ENCODE measurements at regions not wholly inside any gene's neighbourhood (a gene's known extent, or its start where the extent isn't known, plus 50 kb on each side); places are given as distances from the start of the nearest gene placed in this dataset.

DNA sequence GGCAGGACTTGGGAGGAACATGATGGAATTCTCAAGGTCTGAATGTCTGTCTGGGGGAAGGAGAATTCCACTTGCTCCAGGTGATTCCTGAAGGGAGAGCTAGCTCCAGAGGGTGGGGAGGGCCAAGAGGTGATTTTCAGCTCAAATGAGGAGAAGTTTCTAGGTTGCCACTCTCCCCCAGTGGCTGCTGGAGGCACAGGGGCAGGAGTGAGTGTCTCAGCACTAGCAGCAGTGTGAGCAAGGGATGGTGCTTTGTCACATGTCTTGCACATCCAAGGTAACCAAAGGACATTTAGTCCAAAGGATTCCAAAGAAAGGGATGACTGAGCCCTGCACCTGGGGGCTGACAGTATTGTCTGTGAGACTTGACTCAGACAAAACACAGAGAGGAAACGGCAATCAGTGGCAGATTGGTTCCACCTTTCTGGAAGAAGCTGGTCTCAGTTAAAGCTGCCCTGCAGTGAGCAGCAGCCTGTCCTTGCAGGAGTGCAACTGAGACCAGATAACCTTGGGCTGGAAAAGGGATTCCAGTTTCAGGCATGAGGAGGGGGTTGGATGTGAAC lies 51.2 kb upstream of the PCBD1 start:
- POLR2A ChIA-PET = no interaction called here
- Mint-ChIP-seq H3K36me3 (no peaks in the 10 kb centered on the region), H3K4me3 (no peak overlapping the region), H3K4me1 (peaks cover 0 to 1% (median 0%) of the 10 kb centered on the region in 4 donors), H3K27ac (no peak overlapping the region), H3K27me3 (peaks cover 0 to 16% (median 5%) of the 10 kb centered on the region in 5 donors), H3K9me3 (no peaks in the 10 kb centered on the region)
- ATAC-seq = no peak
- DNase-seq = no peak

DNA sequence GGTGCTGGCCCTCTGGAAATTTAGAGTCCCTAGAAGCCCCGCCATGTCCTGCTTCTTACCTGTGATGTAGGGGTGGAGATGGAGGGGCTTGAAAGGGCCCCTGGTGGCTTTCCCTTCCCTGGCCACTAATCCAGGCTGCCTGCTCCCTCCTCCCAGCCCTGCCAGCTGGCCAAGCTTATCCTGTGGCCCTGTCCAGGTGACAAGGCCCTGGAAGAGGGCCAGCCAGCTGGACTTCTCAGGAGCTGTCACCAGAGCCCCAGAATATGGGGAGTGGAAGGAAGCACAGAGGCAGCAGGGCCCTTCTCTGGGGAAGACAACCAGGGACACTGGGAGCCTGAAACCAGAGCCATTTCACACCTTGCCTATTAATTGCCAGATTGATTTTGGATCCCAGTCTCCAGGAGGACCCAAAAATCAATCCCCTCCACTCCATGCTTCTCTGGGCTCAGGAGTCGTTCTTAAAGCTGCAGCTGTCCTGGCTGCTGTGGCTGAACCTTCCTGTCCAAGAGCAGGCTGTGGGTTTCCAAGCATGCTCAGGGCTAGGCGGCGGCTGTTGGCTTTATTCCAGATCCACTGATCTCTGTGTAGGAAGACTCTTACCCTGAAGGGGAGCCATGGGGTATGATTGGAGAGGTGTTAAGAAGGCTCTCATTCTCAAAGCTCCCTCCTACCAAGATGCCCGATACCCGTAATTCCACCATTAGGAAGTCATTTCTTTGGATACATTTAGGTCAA lies 52.6 kb upstream of the PCBD1 start:
- Mint-ChIP-seq H3K27me3 (peaks cover 0 to 20% (median 7%) of the 10 kb centered on the region in 5 donors), H3K4me3 (no peak overlapping the region), H3K36me3 (no peaks in the 10 kb centered on the region), H3K4me1 (peaks cover 0 to 3% (median 0%) of the 10 kb centered on the region in 4 donors), H3K9me3 (no peaks in the 10 kb centered on the region), H3K27ac (no peak overlapping the region)
- no peak for ATAC-seq
- DNase-seq = no peak
- POLR2A ChIA-PET = no interaction called here

DNA sequence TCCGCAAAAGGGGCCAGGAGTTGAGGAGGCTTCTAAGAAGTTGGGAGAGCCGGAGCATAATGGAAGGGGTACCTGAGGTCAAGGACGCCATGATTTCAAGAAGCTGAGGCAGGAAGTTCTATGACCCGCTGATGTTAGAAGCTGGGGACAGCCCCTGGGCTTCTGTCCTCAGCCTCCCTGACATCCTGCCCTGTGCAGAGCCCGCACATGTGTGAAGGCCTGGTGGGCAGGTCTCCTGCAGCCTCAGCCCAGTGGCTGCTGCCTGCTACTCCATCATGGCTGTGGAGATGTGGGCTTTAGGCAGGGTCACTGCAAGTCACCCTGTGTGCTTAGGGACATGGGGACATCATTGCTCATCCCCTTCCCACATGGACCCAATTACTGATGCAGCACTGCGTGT lies 53.8 kb upstream of the PCBD1 start:
- peaks cover 0 to 18% (median 4%) of the 10 kb centered on the region in 5 donors for H3K27me3 Mint-ChIP-seq
- no peak for ATAC-seq
- H3K36me3 Mint-ChIP-seq = no peaks in the 10 kb centered on the region
- DNase-seq = no peak
- peaks cover 0 to 2% (median 0%) of the 10 kb centered on the region in 4 donors for H3K4me1 Mint-ChIP-seq
- H3K27ac Mint-ChIP-seq = no peak overlapping the region
- no peak overlapping the region for H3K4me3 Mint-ChIP-seq
- POLR2A ChIA-PET = no interaction called here
- no peaks in the 10 kb centered on the region for H3K9me3 Mint-ChIP-seq

DNA sequence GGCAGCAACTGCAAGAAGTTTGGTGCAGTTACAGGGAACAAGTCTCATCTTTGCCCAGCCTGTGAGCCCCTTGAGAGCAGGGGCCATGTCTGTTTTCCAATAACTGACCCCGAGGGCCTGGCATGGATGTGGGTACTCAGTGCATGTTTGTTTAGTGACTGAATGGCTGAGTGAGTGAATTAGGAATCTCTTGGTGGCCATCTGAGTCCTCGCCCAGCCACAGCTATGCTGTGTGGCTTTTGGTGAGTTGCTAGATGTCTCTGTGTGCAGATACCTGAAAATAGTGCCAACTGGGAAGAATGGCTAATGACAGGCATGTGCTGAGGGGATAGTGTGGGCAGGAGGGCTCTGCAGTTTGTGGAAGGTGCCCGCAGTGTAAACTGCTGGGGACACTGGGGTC lies 54.4 kb upstream of the PCBD1 start:
- no peaks in the 10 kb centered on the region for H3K9me3 Mint-ChIP-seq
- no peak overlapping the region for H3K4me3 Mint-ChIP-seq
- H3K36me3 Mint-ChIP-seq = no peaks in the 10 kb centered on the region
- peaks cover 0 to 18% (median 4%) of the 10 kb centered on the region in 5 donors for H3K27me3 Mint-ChIP-seq
- H3K27ac Mint-ChIP-seq = no peak overlapping the region
- peaks cover 0 to 2% (median 0%) of the 10 kb centered on the region in 4 donors for H3K4me1 Mint-ChIP-seq
- DNase-seq (no peak), ATAC-seq (no peak)
- POLR2A ChIA-PET = no interaction called here

DNA sequence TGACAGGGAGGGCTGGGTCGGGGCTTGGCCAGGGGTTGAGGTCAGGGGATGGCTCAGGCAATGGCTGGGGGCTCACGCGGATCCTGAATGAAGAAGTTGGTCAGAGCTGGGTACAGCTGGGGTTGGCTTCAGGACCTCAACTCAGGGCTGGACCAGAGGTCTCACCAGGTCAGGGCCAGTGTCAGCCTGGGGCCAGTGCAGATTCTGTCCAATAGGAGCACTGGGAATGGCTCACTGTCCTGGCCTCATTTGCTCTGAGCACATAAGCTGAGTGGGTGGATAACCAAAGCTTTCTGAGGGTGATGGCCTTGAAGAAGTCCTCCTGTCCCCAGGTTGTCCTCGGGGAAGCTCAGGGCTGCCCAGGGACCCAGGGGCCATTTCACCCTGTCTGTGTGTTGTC lies 54.9 kb upstream of the PCBD1 start:
- H3K4me3 Mint-ChIP-seq = no peak overlapping the region
- no peaks in the 10 kb centered on the region for H3K9me3 Mint-ChIP-seq
- no peak for ATAC-seq
- DNase-seq = no peak
- peaks cover 0 to 2% (median 0%) of the 10 kb centered on the region in 4 donors for H3K4me1 Mint-ChIP-seq
- POLR2A ChIA-PET = no interaction called here
- H3K27ac Mint-ChIP-seq = no peak overlapping the region
- H3K27me3 Mint-ChIP-seq = peaks cover 0 to 18% (median 4%) of the 10 kb centered on the region in 5 donors
- no peaks in the 10 kb centered on the region for H3K36me3 Mint-ChIP-seq

DNA sequence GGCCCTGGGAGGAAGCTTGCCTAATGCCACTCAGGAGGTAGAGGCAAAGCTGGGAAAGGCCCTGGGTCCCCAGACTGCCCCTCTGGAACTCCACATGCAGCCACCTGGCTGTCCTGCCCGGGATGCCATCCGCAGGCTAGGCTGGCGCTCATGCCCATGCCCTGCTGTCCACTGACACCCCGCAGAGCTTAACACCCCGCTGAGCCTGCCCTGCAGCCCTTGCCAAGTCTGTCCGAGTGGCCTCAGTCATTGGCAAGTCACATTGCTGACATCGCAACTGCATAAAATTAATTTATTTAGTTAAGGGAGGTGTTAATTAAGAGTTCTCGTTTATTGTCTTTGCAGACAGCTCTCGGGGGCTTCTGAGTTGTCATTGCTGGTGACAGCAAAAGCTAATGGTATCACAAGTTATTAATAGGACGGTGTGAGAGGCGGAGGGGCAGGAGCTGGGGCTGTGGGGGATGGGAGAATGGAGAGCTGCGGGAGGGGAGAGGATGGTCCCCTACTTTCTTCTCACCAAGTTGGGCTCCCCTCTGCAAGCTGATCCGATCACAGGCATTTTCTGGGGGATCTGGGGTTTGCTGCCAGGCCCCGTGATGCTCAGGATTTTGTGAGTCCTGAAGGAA lies 55.6 kb upstream of the PCBD1 start:
- Mint-ChIP-seq H3K4me3 (no peak overlapping the region), H3K4me1 (peaks cover 0 to 2% (median 0%) of the 10 kb centered on the region in 4 donors), H3K27me3 (peaks cover 0 to 16% (median 4%) of the 10 kb centered on the region in 5 donors), H3K36me3 (no peaks in the 10 kb centered on the region), H3K27ac (no peak overlapping the region), H3K9me3 (no peaks in the 10 kb centered on the region)
- ATAC-seq (no peak), DNase-seq (no peak)
- POLR2A ChIA-PET = no interaction called here

DNA sequence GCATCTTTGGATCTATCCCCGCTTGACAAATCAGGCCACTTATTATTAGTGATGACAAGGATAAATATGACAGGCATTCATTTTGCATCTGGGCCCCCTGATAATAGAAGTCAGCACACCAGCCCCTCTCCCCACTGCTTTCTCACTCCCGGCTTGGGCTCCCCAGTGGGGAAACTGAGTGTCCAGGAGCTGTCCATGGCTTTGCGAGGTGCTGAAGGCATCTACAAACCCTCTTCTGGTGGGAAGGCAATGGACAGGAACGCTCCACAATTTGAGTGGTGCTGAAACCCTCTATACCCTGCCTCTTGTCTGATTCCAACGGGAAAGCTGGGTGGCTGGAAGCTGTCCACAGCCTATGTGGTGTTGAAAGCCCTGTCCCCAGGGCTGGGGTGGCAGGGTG lies 61.7 kb upstream of the PCBD1 start:
- DNase-seq = no peak
- POLR2A ChIA-PET = no interaction called here
- no peak overlapping the region for H3K27ac Mint-ChIP-seq
- peaks cover 0 to 4% (median 0%) of the 10 kb centered on the region in 5 donors for H3K27me3 Mint-ChIP-seq
- no peak for ATAC-seq
- no peaks in the 10 kb centered on the region for H3K36me3 Mint-ChIP-seq
- no peaks in the 10 kb centered on the region for H3K9me3 Mint-ChIP-seq
- H3K4me3 Mint-ChIP-seq = no peak overlapping the region
- H3K4me1 Mint-ChIP-seq = no peaks in the 10 kb centered on the region

DNA sequence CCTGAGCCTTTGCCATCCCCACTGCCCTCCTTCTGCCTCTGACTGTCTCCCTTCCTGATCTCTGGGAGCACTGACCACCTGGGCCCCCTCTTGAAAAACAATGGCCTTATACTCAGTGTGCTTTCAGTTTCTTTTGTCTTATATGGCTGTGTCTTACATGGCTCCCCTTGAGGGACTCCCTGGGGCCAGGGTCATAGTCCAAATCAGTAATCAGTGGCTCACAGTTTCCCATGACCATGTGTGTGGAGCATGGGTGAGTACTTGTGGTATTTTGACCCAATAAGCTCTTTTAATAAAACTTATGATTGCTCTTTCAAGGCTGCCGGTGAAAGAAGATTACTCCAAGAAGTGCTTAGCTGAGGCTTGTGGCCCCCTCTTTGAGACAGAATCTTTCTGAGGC lies 62.4 kb upstream of the PCBD1 start:
- Mint-ChIP-seq H3K27ac (no peak overlapping the region), H3K4me3 (no peak overlapping the region), H3K4me1 (no peaks in the 10 kb centered on the region), H3K9me3 (no peaks in the 10 kb centered on the region), H3K27me3 (peaks cover 0 to 4% (median 0%) of the 10 kb centered on the region in 5 donors), H3K36me3 (no peaks in the 10 kb centered on the region)
- ATAC-seq (no peak), DNase-seq (no peak)
- POLR2A ChIA-PET = no interaction called here

DNA sequence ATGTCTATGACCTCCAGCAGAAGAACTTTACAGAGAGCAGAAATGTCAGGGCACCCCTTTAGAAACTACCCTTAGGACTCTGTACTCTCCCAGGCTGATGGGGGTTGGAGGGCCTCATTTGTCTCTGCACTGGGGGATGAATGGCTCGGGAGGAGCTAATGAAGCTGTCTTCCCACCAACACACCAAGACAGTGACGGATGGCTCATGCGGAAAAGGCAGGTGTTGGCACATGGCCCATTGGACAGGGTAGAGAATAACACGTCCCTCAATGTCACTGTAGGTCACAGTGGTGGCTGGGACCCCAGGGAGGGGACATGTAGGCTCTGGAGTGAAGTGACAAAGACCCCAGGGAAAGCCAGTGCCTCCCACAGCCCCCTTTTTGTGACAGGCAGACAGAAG lies 64.0 kb upstream of the PCBD1 start:
- POLR2A ChIA-PET = no interaction called here
- DNase-seq (no peak), ATAC-seq (no peak)
- Mint-ChIP-seq H3K4me3 (no peak overlapping the region), H3K4me1 (no peaks in the 10 kb centered on the region), H3K27me3 (peaks cover 0 to 4% (median 2%) of the 10 kb centered on the region in 5 donors), H3K27ac (peak overlapping the region in 1 of 10 donors; percentile 25), H3K36me3 (no peaks in the 10 kb centered on the region), H3K9me3 (no peaks in the 10 kb centered on the region)

DNA sequence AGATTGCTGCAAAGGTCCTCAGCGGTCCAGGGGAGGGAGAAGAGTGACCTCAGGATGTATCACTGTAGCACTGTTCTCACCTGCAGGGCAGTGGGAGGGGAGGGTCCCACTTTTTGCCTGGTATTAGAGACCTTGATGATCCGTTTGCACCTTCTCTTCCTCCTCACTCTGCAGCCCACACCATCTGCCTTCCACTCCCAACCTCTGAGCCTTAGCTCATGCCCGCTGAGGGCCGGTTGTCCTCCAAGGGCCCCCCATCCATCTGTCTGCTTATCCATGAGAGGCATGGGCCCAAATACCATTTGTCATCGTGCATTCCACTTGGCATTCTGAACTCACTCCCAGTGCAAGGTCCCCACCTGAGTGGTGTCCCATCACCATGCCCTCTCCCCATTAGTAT lies 64.6 kb upstream of the PCBD1 start:
- H3K4me3 Mint-ChIP-seq = no peak overlapping the region
- H3K27ac Mint-ChIP-seq = no peak overlapping the region
- DNase-seq = no peak
- ATAC-seq = no peak
- H3K9me3 Mint-ChIP-seq = no peaks in the 10 kb centered on the region
- H3K27me3 Mint-ChIP-seq = peaks cover 0 to 4% (median 3%) of the 10 kb centered on the region in 5 donors
- POLR2A ChIA-PET = no interaction called here
- no peaks in the 10 kb centered on the region for H3K4me1 Mint-ChIP-seq
- H3K36me3 Mint-ChIP-seq = no peaks in the 10 kb centered on the region

DNA sequence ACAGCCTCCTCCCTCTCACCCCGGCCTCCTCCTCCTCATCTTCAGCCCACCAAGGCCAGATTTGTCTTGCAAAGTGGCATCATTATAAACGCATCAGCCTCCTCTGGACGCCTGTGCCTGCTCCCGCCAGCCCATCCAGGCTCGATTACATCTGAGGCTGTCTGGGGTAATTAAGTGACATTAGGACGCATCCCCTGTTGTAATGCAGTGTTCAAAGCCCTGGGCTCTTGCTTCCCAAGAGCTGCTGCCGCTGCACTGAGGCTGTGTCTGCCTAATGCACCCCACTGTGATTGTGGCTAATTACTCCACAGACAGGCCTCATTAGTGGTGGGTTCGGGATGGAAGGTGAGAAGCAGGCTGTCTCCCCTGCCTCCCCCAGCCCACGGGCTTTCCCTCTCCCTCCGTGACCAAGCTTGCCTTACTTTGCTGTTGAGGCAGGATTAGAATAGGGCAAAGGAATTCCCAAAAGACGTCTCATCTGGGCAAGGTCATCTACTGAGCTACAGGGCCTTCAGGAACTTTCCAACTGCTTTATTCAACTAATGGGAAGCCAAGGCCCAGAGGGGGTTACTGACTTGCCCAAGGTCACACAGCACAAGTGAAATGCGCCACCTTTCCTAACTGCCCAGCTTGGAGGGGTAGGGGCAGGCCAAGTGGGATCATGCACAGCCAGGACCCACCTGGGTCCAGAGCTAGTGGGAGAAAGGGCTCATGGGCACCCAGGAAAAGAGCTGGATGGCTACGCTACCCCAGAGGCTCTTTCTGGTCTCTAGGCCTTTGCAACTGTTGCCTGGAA lies 66.2 kb upstream of the PCBD1 start:
- H3K4me3 Mint-ChIP-seq = no peak overlapping the region
- DNase-seq (no peak), ATAC-seq (no peak)
- H3K36me3 Mint-ChIP-seq = no peaks in the 10 kb centered on the region
- peaks cover 0 to 4% (median 3%) of the 10 kb centered on the region in 5 donors for H3K27me3 Mint-ChIP-seq
- H3K4me1 Mint-ChIP-seq = no peaks in the 10 kb centered on the region
- POLR2A ChIA-PET = no interaction called here
- H3K27ac Mint-ChIP-seq = no peak overlapping the region
- H3K9me3 Mint-ChIP-seq = no peaks in the 10 kb centered on the region

DNA sequence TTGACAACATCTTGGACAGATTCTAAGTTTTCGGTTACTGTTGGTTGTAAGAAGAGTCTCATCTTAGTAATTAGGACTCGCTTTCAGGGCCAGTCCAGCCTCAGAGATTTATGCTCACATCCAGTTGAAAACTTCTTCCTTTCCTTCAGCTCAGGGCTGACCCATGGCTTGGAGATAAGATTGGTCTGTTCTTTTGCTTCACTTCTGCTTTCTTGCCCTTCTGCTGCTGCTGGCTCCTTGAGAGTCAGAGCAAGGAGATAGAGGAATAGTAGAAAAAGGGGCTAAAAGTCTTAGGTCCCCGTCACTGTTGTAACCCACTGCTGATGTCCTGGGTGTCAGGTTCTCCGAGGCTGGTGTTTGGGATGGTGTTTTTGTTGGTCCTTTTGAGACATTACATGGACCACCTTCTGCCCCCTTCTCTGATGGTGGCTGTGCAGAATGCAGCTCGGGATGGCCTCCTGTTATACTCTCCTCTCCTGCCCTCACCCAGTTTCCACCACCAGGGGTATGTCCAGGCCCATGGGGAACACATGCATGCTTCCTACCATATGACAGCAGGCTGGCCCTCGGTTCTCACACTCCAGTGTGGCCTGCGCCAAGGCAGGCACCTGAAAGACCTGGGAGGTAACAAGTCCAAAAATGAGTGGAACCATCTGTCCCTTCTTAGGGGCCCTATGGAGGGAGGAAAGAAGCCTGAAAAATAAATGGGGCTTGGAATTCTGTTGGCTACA lies 67.8 kb upstream of the PCBD1 start:
- Mint-ChIP-seq H3K27me3 (peaks cover 0 to 4% (median 3%) of the 10 kb centered on the region in 5 donors), H3K4me3 (no peak overlapping the region), H3K4me1 (no peaks in the 10 kb centered on the region), H3K36me3 (no peaks in the 10 kb centered on the region), H3K27ac (no peak overlapping the region), H3K9me3 (no peaks in the 10 kb centered on the region)
- POLR2A ChIA-PET = no interaction called here
- no peak for ATAC-seq
- peak in 1 of 10 donors; percentile 3 for DNase-seq

All from naive thymus-derived CD8-positive, alpha-beta T cell (primary cell).